Skin epidermis (tissue), 12 donors: ENCODE measurements at regions not wholly inside any gene's neighbourhood (a gene's known extent, or its start where the extent isn't known, plus 50 kb on each side); places are given as distances from the start of the nearest gene placed in this dataset.

Experiments
- H3K27ac ChIP-seq, 21 experiments: fragments of 200-600 bp; sonication (generic) in 11 of 21; one replicate each; pipeline ENCODE4 v1.5.0; 2020; ENCODE audit warnings: mild to moderate bottlenecking in 3 of 21, inconsistent platforms in 2 of 21, moderate library complexity in 2 of 21
- H3K4me3 ChIP-seq, 7 experiments: fragments of 200-600 bp; sonication (generic) in 2 of 7; one replicate each; pipeline ENCODE4 v1.5.0; 2020; ENCODE audit warnings: inconsistent platforms in 2 of 7, mild to moderate bottlenecking in 2 of 7, moderate library complexity in 1 of 7

DNA sequence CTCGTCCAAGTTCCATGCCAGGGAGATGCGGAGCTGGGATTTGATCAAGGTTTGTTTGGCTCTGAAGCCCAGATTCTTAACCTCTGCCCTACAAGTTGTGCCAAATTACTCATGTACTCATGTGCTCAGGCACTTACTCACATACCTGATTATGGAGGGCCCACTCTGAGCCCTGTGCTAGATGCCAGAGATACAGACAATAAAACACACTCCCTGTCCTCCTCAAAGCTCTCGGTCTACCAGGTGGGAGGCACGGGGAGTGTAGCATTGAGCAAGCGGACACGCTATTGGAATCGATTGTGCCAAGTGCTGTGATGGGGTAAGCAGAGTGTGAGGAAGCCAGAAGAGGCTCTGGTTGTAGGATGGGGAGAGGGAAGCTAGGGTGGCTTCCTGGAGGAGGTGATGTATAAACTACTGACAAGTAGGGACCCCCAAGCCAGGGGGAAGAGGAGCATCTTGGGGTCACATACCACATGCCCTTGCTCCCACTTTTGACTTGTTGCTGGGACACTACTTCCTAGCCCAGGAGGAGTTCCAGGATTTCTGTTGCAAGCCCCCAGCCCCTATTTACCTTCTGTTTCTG lies 49.8 kb upstream of the IFNLR1 start:
- H3K27ac ChIP-seq: peak overlapping the region in 9 of 21 experiments; percentile 17 to 65 (median 51)

More for the DNA sequence above, 49.8 kb upstream of the IFNLR1 start:
- H3K4me3 ChIP-seq: no peak overlapping the region
